Smooth muscle cell (in vitro differentiated cells): ENCODE measurements at regions not wholly inside any gene's neighbourhood (a gene's known extent, or its start where the extent isn't known, plus 50 kb on each side); places are given as distances from the start of the nearest gene placed in this dataset.

Source experiments
- DNase-seq: peaks from one replicate; lab custom pipeline; 2025; ENCODE audit not compliant: unreplicated experiment; lab: John Stamatoyannopoulos, UW
- H2AFZ ChIP-seq: fragments of 200-600 bp; sonication (generic); 2 replicates; pipeline ENCODE4 v1.6.0; 2016; ENCODE audit warnings: antibody characterized with exemption, low read depth, mild to moderate bottlenecking
- H3F3A ChIP-seq: fragments of 200-600 bp; sonication (generic); 2 replicates; pipeline ENCODE4 v1.6.0; 2017; ENCODE audit warnings: antibody characterized with exemption, low read depth
- H3K27ac ChIP-seq: fragments of 200-600 bp; sonication (generic); 2 replicates; pipeline ENCODE4 v1.5.1; 2016; ENCODE audit warnings: low read depth, mild to moderate bottlenecking
- H3K27me3 ChIP-seq: fragments of 200-600 bp; sonication (generic); 2 replicates; pipeline ENCODE4 v1.6.1; 2016; ENCODE audit warnings: low read depth, mild to moderate bottlenecking
- H3K36me3 ChIP-seq: fragments of 200-600 bp; sonication (generic); 2 replicates; pipeline ENCODE4 v1.5.1; 2016; ENCODE audit warnings: low read depth
- H3K4me1 ChIP-seq: fragments of 200-600 bp; sonication (generic); 2 replicates; pipeline ENCODE4 v1.5.1; 2016; ENCODE audit warnings: low read depth
- H3K4me2 ChIP-seq: fragments of 200-600 bp; sonication (generic); 2 replicates; pipeline ENCODE4 v1.6.0; 2016; ENCODE audit warnings: mild to moderate bottlenecking
- H3K4me3 ChIP-seq: fragments of 200-600 bp; sonication (generic); 2 replicates; pipeline ENCODE4 v1.5.1; 2016; ENCODE audit warnings: mild to moderate bottlenecking
- H3K79me2 ChIP-seq: fragments of 200-600 bp; sonication (generic); 2 replicates; pipeline ENCODE4 v1.6.0; 2016; ENCODE audit warnings: low read depth, mild to moderate bottlenecking
- H3K9ac ChIP-seq: fragments of 200-600 bp; sonication (generic); 2 replicates; pipeline ENCODE4 v1.6.0; 2016; ENCODE audit warnings: low read depth
- H3K9me3 ChIP-seq: fragments of 200-600 bp; sonication (generic); replicated peaks from 2 replicates; pipeline ENCODE4 v1.5.1; 2016; ENCODE audit warnings: low read depth
- H4K20me1 ChIP-seq: fragments of 200-600 bp; sonication (generic); 2 replicates; pipeline ENCODE4 v1.6.0; 2016; ENCODE audit warnings: low read depth
- CTCF ChIP-seq: fragments of 200-600 bp; sonication (generic); IDR thresholded peaks from 2 replicates; pipeline ENCODE4 v1.5.1; 2017; ENCODE audit warnings: borderline replicate concordance, mild to moderate bottlenecking, antibody characterized with exemption; ENCODE audit not compliant: insufficient read depth, poor library complexity, severe bottlenecking
- WGBS: methylation state at CpG from one replicate; pipeline ENCODE4 v1.1.7; 2016; ENCODE audit warnings: low lambda C conversion rate; 5-methylcytosine and 5-hydroxymethylcytosine counted together

GRCh38 chr6:139556532-139556931 is 182.1 kb upstream of the CITED2 start:
- Histone ChIP-seq H4K20me1 (no peaks in the 10 kb centered on the region), H3K4me2 (no peak overlapping the region), H3K4me3 (no peak overlapping the region), H3K27ac (no peak overlapping the region), H3K9ac (no peak overlapping the region), H3K36me3 (no peaks in the 10 kb centered on the region), H3K4me1 (no peaks in the 10 kb centered on the region), H3F3A (no peaks in the 10 kb centered on the region), H3K79me2 (no peaks in the 10 kb centered on the region), H2AFZ (no peak overlapping the region), H3K27me3 (no peaks in the 10 kb centered on the region), H3K9me3 (no peaks in the 10 kb centered on the region)
- no peak for TF ChIP-seq CTCF
- DNase-seq = no peak

GRCh38 chr6:139553916-139554315 is 179.5 kb upstream of the CITED2 start:
- Histone ChIP-seq H3K79me2 (no peaks in the 10 kb centered on the region), H4K20me1 (no peaks in the 10 kb centered on the region), H3K36me3 (no peaks in the 10 kb centered on the region), H3K9ac (no peak overlapping the region), H3K27ac (no peak overlapping the region), H3K4me3 (no peak overlapping the region), H3K9me3 (no peaks in the 10 kb centered on the region), H3K27me3 (no peaks in the 10 kb centered on the region), H2AFZ (peak overlapping the region; percentile 56), H3K4me2 (no peak overlapping the region), H3F3A (no peaks in the 10 kb centered on the region), H3K4me1 (no peaks in the 10 kb centered on the region)
- no peak for TF ChIP-seq CTCF
- 71% methylated on average over 7 of the region's 7 CpGs for WGBS
- DNase-seq = no peak

- Histone ChIP-seq H3K36me3 (no peaks in the 10 kb centered on the region), H3K4me1 (peaks cover 17% of the 10 kb centered on the region), H3K9ac (no peak overlapping the region), H3K4me3 (no peak overlapping the region), H4K20me1 (no peaks in the 10 kb centered on the region), H3K9me3 (no peaks in the 10 kb centered on the region), H3K27me3 (no peaks in the 10 kb centered on the region), H3K27ac (no peak overlapping the region), H2AFZ (no peak overlapping the region), H3F3A (no peaks in the 10 kb centered on the region), H3K79me2 (no peaks in the 10 kb centered on the region), H3K4me2 (no peak overlapping the region)
- WGBS = 83% methylated on average over 2 of the region's 2 CpGs
- no peak for DNase-seq
- TF ChIP-seq CTCF = no peak
These were observed 176.9 kb upstream of the CITED2 start for GRCh38 chr6:139551376-139551775.

GRCh38 chr6:139550361-139550760 is 175.9 kb upstream of the CITED2 start:
- Histone ChIP-seq H3K4me1 (peaks cover 27% of the 10 kb centered on the region), H3K9ac (no peak overlapping the region), H3K4me2 (no peak overlapping the region), H3K27ac (no peak overlapping the region), H3K36me3 (no peaks in the 10 kb centered on the region), H4K20me1 (no peaks in the 10 kb centered on the region), H3K79me2 (no peaks in the 10 kb centered on the region), H3K27me3 (no peaks in the 10 kb centered on the region), H3K9me3 (no peaks in the 10 kb centered on the region), H3K4me3 (no peak overlapping the region), H3F3A (peaks cover 3% of the 10 kb centered on the region), H2AFZ (no peak overlapping the region)
- no peak for DNase-seq
- WGBS = 75% methylated on average over 3 of the region's 3 CpGs
- no peak for TF ChIP-seq CTCF
